NCI-H774 (cell line): ENCODE measurements at regions not wholly inside any gene's neighbourhood (a gene's known extent, or its start where the extent isn't known, plus 50 kb on each side); places are given as distances from the start of the nearest gene placed in this dataset.
"Not testable (repeated sequence)": the region's sequence is repeated elsewhere in the genome, so short reads cannot be mapped to it uniquely, and the experiment has no call there.

ENCODE experiments used
- DNase-seq: peaks from one replicate; lab custom pipeline; 2025; lab: John Stamatoyannopoulos, UW

DNA sequence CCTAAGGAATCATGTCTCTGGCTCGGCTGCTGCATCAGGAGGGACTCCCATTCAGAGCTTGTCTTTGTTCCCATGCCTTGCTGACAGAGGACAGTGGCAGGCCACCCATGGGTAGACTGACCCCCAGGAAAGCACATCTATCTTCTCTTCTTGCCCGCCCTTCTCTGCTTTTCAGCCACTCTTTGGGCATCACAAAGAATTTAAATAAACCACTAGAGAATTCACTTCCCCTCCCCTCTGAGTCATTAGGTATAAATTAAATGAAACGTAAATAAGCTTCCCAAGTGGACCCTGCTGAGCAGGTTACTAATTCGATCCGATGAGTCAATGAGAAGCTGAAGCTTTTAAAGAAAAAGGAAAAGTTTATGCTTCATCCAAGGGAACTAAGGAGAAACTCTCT lies 97.0 kb downstream of the DRD1 start:
- DNase-seq, result no peak

DNA sequence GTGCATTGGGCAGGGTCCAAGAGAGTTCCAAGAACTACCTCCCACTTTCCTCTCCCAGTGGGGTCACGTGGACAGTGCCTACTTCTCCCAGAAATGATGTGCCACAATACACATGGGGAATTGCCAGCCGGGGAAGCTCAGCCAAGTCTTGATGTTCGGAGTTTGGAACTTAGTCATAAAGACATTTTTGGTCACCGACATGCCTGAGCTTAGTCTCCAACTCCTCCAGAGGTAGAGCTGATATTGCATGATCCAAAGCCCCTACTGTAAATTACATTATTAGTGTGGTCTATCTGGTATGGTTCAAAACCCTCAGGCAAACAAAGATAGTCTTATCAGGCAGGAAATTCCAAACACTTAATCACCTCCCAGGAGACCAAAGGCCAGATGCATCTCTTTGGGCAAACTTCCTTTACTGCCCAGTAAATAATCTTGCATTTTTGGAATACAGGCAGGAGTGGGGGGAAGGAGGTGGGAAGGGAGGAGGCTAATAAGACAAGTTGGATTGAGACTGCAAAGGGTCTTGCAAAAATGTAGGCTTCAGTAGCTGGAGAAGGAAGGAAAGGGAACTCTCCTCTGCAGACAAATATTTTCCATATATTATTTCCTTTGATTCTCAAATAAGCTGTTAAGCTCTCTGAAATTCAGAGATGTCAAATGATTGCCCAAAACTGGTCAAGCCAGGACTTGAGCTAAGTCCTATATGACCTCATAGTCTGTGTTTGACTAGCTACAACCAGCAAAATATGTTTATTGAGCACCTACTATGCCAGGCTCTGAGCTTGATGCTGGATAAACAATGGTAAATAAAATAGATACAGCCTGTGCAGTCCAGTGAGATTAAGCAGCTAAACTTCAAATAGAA lies 99.4 kb downstream of the DRD1 start:
- no peak for DNase-seq

DNA sequence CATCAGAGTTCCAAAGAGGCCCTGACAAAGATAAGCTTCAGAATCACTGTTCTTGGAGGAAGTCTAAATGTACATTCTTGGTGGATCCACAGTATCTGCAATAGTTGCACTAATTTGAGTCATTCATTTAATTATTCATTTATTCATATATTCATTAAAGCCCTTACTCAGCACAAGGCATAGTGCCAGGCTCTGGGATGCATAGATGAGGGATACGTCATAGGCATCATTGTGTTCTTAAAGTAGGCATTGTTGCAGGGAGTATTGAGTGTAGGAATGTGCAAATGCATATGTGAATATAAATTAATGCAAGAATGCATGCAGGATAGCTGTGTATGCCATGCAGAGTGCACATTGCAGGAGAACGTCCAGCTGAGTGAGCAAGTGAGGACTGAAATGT lies 100.7 kb downstream of the DRD1 start:
- no peak for DNase-seq

GRCh38 chr5:175340180-175340579 lies 103.8 kb downstream of the DRD1 start:
- DNase-seq, result no peak

GRCh38 chr5:175337680-175338079 lies 106.3 kb downstream of the DRD1 start:
- no peak for DNase-seq

DNA sequence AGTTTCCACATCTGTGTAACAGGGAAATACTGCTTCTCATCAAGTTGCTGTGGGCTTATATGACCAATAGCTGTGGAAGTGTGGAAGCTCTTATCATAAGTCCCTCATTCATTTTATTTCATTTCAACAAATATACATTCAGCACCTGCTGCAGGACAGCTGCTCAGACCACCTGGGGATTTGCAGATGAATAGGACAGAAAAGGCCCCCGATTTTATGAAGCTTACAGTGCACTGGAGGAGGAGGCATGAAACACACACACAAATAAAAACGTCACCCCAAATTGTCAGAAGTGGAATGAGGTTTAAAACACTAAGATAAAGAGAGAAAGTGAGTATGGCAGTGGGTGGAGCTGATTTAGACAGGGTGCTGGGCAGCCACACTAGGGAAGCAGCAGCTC lies 107.2 kb downstream of the DRD1 start:
- no peak for DNase-seq

DNA sequence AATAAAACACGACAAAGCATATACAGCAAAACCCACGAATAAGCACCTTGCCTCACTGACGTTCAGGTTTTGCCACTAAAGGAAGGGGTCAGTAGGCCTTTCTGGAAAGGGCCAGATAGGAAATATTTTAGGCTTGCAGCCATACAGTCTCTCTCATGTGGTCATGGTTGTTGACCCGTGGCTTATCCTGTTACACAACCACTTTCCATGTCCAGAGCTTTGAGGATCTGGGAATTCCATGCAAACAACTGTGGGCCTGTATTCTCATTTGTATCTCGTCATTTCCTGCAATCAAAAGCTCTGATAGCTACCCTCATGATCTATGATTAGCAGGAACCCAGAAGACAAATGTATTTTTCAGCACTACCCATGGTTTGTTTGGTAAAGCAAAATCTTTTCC lies 108.3 kb downstream of the DRD1 start:
- no peak for DNase-seq

DNA sequence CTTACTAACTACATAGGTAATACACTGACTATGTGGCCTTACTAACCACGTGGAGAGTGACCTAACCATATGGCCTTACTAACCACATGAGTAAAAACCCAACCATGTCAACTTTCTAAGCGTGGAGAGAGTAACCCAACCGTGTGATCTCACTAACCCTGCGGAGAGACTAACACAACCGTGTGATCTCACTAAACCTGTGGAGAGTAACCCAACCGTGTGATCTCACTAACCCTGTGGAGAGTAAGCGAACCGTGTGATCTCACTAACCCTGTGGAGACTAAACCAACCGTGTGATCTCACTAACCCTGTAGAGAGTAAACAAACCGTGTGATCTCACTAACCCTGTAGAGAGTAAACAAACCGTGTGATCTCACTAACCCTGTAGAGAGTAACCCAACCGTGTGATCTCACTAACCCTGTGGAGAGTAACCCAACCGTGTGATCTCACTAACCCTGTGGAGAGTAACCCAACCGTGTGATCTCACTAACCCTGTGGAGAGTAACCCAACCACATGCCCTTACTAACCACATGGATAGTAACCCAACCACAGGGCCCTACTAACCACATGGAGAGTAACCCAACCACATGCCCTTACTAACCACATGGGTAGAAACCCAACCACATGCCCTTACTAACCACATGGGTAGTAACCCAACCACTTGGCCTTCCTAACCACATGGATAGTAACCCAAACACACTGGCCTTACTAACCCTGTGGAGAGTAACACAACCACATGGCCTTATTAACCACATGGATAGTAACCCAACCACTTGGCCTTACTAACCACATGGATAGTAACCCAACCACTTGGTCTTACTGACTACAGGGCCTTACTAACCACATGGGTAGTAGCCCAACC lies 112.6 kb downstream of the DRD1 start:
- not testable (repeated sequence) for DNase-seq

DNA sequence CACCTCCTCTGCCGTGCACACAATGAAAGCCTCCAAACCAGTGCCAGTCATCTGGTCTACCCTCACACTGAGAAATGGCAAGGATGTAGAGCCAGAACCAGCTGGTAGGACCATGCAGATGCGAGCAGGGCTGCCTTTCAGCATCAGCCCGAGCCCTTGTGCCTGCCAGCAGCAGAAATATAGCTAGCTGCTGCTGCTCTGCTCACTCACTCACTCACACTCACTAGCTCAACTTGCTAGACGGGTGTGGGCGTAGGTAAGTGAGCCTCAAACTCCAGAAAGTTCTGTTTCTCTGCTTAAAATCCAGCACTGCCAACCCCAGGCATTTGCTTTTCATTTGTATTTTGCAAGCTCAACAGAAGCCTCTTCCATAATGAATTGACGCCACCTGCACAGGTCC lies 114.0 kb downstream of the DRD1 start:
- DNase-seq, result no peak

- DNase-seq, result no peak
Measured at GRCh38 chr5:175328687-175329086, 115.3 kb downstream of the DRD1 start.

DNA sequence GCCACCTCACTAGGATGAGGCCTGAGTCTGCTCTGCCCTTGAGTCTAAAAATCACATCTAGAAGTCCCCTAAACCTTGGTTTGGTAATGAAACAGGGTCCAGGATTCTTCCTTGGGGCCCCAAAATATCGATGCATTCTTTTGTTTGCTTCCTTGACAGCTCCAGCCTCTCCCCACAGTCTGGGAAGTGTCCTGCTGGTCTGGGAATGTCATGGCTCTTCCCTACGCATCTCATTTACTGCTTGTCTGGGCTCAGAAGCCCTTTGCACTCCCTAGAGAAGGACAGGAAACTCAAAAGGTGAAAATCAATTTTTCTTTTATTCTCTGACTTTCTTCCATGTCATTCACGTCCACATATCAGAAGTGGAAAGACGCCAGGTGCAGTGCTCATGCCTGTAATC lies 115.8 kb downstream of the DRD1 start:
- no peak for DNase-seq

GRCh38 chr5:175325681-175326080 lies 118.3 kb downstream of the DRD1 start:
- no peak for DNase-seq

DNA sequence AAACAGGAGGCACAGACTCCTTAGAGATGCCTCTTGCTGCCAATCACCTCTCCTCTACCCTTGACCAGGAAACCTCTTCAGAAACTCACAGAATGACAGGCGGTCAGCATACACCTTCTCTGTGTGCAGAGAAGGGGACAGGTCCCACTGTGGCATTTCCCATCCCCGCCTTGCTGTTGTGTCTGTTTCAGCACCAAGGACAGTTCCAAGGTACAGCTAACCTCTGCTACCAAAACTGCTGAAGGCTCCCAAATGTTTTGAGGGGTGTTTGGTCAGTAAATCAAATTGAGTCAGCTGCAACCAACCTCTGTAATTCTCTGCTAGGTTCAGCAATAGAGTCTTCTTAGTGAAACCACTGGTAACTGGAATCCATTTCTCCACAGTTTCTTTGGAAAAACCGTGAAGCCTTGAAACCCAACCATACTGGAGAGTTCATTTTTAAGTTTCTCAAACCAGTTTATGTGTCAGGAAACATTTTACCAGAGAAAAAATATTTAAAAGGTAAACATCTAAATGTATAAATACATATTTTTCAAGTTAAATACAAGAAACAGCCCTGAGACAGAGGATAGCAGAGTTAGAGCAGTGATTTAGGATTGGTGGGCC lies 122.0 kb downstream of the DRD1 start:
- DNase-seq, result no peak

DNA sequence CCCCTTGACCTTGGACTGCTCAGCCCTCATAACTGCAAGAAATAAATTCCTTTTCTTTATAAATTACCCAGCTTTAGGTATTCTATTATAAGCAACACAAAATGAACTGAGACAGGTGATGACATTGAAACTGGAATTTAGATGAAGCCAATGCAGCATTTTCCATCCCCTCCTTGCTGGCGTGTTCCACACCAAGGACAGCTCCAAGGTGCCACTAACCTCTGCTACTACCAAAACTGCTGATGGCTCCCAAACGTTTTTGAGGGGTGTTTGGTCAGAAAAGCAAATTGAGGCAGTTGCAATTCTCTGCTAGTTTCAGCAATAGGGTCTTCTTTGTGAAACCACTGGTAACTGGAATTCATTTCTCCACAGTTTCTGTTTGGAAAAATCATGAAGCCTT lies 124.8 kb downstream of the DRD1 start:
- no peak for DNase-seq

DNA sequence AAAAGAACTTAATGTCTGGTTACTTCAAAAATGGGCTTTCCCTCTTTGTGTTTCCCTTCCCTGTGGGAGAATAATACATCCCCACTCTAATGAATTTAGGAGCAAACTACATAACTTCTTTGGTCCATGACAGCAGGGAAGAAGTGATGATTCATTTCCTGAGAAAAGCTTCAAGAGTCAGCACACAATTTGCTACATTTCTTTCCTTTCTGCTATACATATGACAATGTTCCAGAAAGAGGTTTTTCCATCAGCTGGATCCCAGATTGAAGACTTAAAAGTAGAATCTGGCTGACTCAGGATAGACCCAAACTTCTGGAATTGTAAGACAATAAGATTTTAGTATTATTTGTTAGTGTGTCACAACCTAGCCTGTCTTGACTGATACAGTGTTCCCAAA lies 126.1 kb downstream of the DRD1 start:
- no peak for DNase-seq

- no peak for DNase-seq
Measured at GRCh38 chr5:175309218-175309810, 134.7 kb downstream of the DRD1 start.

- DNase-seq, result no peak
Measured at GRCh38 chr5:175308701-175309100, 135.3 kb downstream of the DRD1 start.

GRCh38 chr5:175306381-175306780 lies 137.6 kb downstream of the DRD1 start:
- DNase-seq, result no peak

- DNase-seq, result no peak
Measured at GRCh38 chr5:175305251-175305650, 138.7 kb downstream of the DRD1 start.

GRCh38 chr5:175290379-175290778 lies 153.6 kb downstream of the DRD1 start:
- DNase-seq, result no peak

DNA sequence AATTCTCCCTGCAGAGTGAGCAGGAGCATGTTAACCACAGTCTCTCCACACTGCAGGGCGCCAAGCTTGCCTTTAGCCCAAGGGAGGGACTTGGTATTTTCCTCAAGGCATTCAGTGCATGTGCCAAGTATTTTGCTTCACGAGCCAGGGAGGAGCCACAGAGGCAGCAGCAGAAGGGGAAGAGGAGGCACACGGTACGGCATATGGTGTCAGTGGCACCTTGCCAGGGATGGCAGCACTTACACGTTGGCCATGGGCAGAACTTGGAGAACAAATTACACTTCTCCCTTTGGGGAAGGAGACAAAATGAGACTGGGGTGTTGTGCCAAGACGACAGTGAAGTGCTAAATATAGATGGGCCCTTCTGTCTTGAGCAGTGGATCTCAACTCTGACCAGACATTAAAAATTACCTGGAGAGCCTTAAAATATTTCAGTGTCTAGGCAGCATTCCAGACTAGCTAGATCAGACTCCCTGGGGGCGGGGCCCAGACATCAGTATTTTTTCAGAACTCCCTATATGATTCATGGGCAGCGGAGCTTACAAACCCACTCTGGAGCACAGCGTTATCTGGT lies 155.8 kb downstream of the DRD1 start:
- no peak for DNase-seq

DNA sequence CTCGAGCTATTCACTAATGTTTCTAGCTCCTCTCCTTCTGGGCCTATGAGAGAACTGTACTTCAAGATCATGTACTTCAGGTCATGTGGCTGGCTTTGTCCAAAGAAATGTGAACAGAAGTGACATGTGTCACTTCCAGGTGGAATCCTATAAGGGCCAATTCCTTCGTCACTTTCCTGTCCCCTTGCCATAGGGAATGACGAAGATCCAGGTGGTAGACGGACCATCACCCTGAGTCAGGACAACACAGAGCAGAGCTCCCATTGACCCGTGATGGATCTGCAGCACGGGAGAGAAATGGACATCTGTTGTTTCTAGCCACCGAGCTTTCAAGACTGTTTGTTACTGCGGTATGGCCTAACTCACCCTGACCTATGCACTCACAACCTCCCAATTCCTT lies 157.0 kb downstream of the DRD1 start:
- no peak for DNase-seq
